Stimulated activated naive CD8-positive, alpha-beta T cell treated with anti-CD3 and anti-CD28 coated beads, Interleukin-15, amount 100 ng/mL, for 72 hours (primary cell): ENCODE measurements at regions not wholly inside any gene's neighbourhood (a gene's known extent, or its start where the extent isn't known, plus 50 kb on each side); places are given as distances from the start of the nearest gene placed in this dataset.

ENCODE experiments used
- ATAC-seq: fragments of 150-1000 bp; cut with Tn5 transposase; 2 replicates; pipeline ENCODE4 v1.10.0; 2021; ENCODE audit warnings: mild to moderate bottlenecking, moderate library complexity
- DNase-seq, 2 donors: peaks; one replicate each; pipeline ENCODE4 v3.0.0; 2021 to 2022
- H3K27ac Mint-ChIP-seq, 2 donors: one replicate each; pipeline ENCODE4 v1.8.0; 2022; ENCODE audit warnings: mild to moderate bottlenecking in 2 of 2, mixed read lengths in 2 of 2, moderate library complexity in 2 of 2
- H3K27me3 Mint-ChIP-seq: one replicate; pipeline ENCODE4 v1.8.0; 2022; ENCODE audit warnings: mixed read lengths
- H3K4me1 Mint-ChIP-seq: one replicate; pipeline ENCODE4 v1.8.0; 2022; ENCODE audit warnings: mild to moderate bottlenecking, mixed read lengths
- H3K4me3 Mint-ChIP-seq, 2 donors: one replicate each; pipeline ENCODE4 v1.8.0; 2022; ENCODE audit warnings: mild to moderate bottlenecking in 2 of 2, mixed read lengths in 2 of 2, moderate library complexity in 1 of 2
- H3K9me3 Mint-ChIP-seq, 2 donors: one replicate each; pipeline ENCODE4 v1.8.0; 2022; ENCODE audit warnings: mixed read lengths in 2 of 2

DNA sequence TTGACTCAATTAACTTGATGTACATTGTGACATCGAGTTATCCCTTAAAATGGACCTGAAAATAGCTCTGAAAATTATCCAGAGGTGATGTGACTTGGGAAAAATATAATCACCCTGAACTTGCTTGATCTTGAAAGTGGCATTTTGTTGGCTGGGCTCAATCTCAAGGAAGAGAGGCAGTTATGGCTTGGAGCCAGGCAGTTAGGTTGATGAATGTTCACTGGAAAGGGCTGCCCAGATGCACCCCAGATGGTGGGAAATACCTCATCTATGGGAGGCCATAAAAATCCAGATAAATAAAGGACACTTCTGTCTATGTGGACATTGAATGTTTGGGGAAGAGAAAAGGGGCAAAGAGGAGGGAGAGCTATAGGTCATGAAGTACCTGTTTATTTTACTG, 55.7 kb upstream of the OR5AN1 start:
- ATAC-seq (no peak), DNase-seq (no peak)
- no peaks in the 10 kb centered on the region for H3K4me1 Mint-ChIP-seq
- H3K9me3 Mint-ChIP-seq, result peaks cover 0 to 6% of the 10 kb centered on the region in 2 donors
- no peak overlapping the region for H3K4me3 Mint-ChIP-seq
- H3K27ac Mint-ChIP-seq, result no peak overlapping the region
- peaks cover 33% of the 10 kb centered on the region for H3K27me3 Mint-ChIP-seq

DNA sequence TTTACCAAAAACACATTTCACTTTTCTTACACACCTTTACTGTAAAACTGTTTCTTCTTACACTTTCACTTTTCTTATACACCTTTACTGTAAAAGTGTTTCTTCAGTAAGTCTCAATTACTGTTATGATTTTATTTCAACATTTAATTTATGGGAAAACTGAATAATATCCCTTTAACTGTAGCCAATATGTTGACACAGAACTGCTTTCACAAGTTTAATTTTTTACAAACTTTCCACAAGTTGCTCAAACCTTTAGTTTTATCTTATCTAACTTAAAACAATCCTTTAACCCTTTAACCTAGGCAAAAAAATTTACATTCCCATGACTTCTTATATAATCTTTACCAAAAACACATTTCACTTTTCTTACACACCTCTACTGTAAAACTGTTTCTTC, 63.3 kb upstream of the OR5AN1 start:
- Mint-ChIP-seq H3K4me3 (no peak overlapping the region), H3K27me3 (peaks cover 38% of the 10 kb centered on the region), H3K4me1 (no peaks in the 10 kb centered on the region), H3K27ac (no peak overlapping the region), H3K9me3 (peaks cover 0 to 6% of the 10 kb centered on the region in 2 donors)
- DNase-seq, result no peak
- no peak for ATAC-seq

DNA sequence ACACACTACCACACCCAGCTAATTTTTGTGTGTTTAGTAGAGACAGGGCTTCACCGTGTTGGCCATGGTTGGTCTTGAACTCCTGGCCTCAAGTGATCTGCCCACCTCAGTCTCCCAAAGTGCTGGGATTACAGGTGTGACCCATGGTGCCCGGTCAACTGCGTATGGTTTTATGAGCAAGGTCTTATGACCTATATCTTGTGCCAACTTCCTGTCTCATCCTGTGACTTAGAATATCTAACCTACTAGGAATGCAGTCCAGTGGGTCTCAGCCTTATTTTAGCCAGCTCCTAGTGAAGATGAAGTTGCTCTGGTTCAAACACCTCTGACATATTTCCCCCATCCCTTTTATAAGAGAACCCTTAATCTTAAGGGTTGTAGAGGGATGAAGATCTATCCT, 66.1 kb upstream of the OR5AN1 start:
- DNase-seq (no peak), ATAC-seq (no peak)
- Mint-ChIP-seq H3K4me3 (no peak overlapping the region), H3K27ac (no peak overlapping the region), H3K27me3 (peaks cover 37% of the 10 kb centered on the region), H3K4me1 (no peaks in the 10 kb centered on the region), H3K9me3 (no peaks in the 10 kb centered on the region)

- H3K27me3 Mint-ChIP-seq, result peaks cover 34% of the 10 kb centered on the region
- ATAC-seq, result no peak
- no peak overlapping the region for H3K4me3 Mint-ChIP-seq
- H3K4me1 Mint-ChIP-seq, result no peaks in the 10 kb centered on the region
- no peak overlapping the region for H3K27ac Mint-ChIP-seq
- no peak for DNase-seq
- no peaks in the 10 kb centered on the region for H3K9me3 Mint-ChIP-seq
Observed at GRCh38 chr11:59291228-59291627, 67.5 kb upstream of the OR5AN1 start.

DNA sequence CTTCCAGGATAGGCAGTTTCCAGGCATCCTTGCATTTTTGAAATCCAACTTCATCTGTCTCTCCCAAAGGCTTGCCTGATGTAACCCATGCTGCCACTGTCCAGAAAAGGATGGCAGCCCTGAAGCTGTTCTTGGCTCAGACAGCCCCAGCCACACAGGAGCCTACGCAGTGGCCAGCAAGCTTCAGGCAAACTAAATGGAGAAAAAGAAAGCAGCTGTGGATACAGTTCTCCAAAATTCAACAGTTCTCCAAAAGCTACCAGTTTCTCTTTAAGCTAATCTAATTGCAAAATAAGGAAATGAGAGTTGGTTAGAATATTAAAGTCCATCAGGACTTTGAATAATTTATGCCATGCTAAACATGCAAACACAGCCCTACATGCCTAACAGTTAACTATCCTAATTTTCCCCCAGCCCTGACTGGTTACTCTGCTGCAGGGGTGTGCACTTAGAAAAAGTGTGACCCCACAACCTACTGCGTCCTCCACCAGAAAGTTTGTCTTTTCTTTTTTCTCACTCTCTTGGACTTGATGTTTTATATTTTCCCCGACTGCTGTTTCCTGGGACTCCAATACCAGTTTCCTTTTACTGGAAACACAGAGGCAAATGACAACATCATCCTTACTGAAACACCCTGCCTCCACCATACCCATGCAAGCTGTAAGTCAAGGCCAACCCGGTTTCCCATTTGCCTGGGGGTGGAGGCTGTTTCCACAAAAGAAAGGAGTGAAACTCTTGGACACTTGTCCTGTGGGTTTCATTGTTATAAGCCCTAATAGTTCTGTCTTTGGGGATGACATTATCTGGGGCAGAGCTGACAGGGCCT, 69.1 kb upstream of the OR5AN1 start:
- Mint-ChIP-seq H3K4me3 (no peak overlapping the region), H3K9me3 (no peaks in the 10 kb centered on the region), H3K27me3 (peaks cover 35% of the 10 kb centered on the region), H3K4me1 (peaks cover 1% of the 10 kb centered on the region), H3K27ac (no peak overlapping the region)
- ATAC-seq (no peak), DNase-seq (no peak)

GRCh38 chr11:59285716-59286260, 72.9 kb upstream of the OR5AN1 start:
- Mint-ChIP-seq H3K9me3 (no peaks in the 10 kb centered on the region), H3K27me3 (peaks cover 49% of the 10 kb centered on the region), H3K27ac (no peak overlapping the region), H3K4me1 (peaks cover 15% of the 10 kb centered on the region), H3K4me3 (no peak overlapping the region)
- no peak for ATAC-seq
- DNase-seq, result no peak

- Mint-ChIP-seq H3K4me3 (peak overlapping the region; percentile 81 to 82), H3K27me3 (peaks cover 49% of the 10 kb centered on the region), H3K4me1 (peaks cover 15% of the 10 kb centered on the region), H3K9me3 (no peaks in the 10 kb centered on the region), H3K27ac (no peak overlapping the region)
- no peak for DNase-seq
- no peak for ATAC-seq
Observed at GRCh38 chr11:59284773-59285129, 72.0 kb upstream of the MPEG1 start.

DNA sequence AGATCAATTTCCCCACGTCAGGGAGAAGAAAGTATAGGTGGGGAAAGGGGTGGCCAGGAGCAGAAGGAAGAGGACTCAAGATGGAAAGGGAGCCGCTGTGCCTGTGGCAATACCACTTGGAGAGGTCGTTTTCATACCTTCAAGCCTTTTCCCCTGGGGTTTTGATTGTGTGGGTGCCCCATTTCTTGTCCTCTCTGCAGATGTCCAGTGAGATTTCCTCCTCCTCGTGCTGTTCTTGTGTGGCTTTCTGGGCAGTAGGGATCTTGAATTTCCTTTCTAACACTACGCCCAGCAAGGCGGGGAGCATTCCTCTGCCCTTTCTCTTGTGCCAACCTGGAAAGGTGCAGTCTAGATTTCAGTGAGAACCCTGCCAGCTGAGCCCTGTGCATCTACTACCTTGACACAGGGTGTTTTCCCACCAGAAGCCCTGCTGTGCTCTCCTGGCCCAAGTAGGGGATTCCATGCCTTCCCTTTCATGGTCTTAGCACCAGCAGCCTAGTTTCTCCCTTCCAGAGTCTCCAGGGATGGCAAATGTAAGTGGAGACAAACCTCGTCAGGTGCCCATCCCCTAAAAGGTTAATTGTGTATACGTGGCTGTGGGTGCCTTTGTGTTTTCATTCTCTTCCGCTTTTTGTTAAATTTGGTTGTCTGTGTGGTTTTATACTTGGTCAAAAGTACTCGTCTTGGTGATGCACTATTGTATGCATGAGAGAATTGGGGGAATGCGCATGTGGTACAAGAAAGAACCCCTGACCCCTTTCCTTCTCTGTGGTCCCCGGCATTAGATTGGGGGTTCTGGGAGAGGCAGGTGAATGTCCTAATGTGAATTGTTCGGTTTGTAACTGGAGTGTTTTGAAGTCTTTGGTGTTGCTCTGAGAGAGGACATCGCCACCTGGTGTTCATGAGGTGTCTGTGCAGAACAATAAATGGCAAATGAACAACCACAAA, 71.4 kb upstream of the MPEG1 start:
- H3K4me3 Mint-ChIP-seq, result peak overlapping the region; percentile 81 to 82
- peak overlapping the region in 1 of 2 donors; percentile 52 for H3K27ac Mint-ChIP-seq
- ATAC-seq (peak; percentile 68), DNase-seq (peak; percentile 46)
- H3K9me3 Mint-ChIP-seq, result no peaks in the 10 kb centered on the region
- H3K27me3 Mint-ChIP-seq, result peaks cover 49% of the 10 kb centered on the region
- peaks cover 15% of the 10 kb centered on the region for H3K4me1 Mint-ChIP-seq

DNA sequence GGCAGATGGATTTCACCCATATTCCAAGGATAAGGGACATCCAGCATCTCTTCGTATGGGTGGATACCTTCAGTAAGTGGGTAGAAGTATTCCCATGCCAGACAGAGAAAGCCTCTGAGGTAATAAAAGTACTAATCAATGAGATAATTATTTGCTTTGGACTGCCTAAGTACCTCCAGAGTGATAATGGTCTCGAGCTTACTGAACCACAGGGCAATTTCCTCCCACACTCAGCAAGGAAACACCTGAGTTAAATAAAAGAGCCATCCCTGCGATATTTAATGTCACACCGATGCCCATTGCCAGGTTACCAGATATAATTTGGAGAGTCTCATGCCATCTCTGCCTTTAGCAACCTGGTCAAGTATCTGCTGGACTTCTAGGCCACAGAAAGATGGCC, 70.6 kb upstream of the MPEG1 start:
- DNase-seq (no peak), ATAC-seq (no peak)
- H3K4me1 Mint-ChIP-seq, result peaks cover 15% of the 10 kb centered on the region
- peaks cover 44% of the 10 kb centered on the region for H3K27me3 Mint-ChIP-seq
- no peak overlapping the region for H3K27ac Mint-ChIP-seq
- H3K4me3 Mint-ChIP-seq, result no peak overlapping the region
- H3K9me3 Mint-ChIP-seq, result no peaks in the 10 kb centered on the region

DNA sequence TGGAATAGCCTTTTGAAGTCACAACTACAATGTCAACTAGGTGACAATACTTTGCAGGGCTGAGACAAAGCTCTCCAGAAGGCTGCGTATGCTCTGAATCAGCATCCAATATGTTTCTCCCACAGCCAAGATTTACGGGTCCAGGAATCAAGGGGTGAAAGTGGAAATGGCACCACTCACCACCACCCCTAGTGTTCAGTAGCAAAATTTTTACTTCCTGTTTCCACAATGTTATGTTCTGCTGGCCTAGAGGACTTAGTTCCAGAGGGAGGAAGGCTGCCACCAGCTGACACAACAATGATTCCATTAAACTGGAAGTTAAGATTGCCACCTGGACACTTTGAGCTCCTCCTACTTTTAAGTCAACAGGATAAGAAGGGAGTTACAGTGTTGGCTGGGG, 68.5 kb upstream of the MPEG1 start:
- ATAC-seq, result no peak
- Mint-ChIP-seq H3K27me3 (peaks cover 29% of the 10 kb centered on the region), H3K9me3 (no peaks in the 10 kb centered on the region), H3K4me1 (peaks cover 15% of the 10 kb centered on the region), H3K4me3 (no peak overlapping the region), H3K27ac (no peak overlapping the region)
- no peak for DNase-seq

GRCh38 chr11:59273373-59273841, 60.7 kb upstream of the MPEG1 start:
- no peak overlapping the region for H3K4me3 Mint-ChIP-seq
- H3K27me3 Mint-ChIP-seq, result no peaks in the 10 kb centered on the region
- ATAC-seq, result peak; percentile 43
- DNase-seq, result no peak
- H3K4me1 Mint-ChIP-seq, result peaks cover 19% of the 10 kb centered on the region
- H3K27ac Mint-ChIP-seq, result peak overlapping the region in 1 of 2 donors; percentile 47
- H3K9me3 Mint-ChIP-seq, result no peaks in the 10 kb centered on the region

DNA sequence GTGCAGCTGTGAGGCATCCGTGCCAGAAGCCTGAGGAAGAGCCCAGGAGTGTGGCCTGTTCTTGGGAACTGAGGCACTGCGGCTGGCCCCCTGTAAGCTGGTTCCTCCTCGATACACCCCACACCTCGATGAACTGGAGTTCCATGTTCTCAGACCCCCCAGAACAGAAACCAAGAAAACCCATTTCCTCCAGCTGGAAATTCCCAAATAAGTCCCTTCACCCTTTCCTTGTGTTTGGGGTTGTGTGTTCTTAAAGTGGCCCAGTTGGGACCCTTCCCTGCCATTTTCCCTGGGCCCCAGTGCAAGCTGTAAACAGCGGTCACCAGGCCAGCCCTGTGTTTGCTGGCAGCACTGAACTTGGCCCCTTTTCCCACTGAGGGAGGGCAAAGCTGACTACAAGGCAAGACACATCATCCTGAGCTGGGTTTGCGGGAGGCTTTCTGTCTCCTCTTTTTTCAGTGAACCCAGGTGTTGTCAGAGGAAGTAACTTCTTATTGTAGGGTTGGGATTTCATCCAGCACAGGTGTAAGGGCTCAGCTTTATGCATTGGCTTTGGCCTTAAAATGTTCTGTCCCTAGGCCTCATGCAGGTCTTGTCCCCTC, 60.1 kb upstream of the MPEG1 start:
- Mint-ChIP-seq H3K4me1 (peaks cover 19% of the 10 kb centered on the region), H3K27ac (peak overlapping the region; percentile 3 to 47), H3K27me3 (no peaks in the 10 kb centered on the region), H3K4me3 (no peak overlapping the region), H3K9me3 (no peaks in the 10 kb centered on the region)
- peak; percentile 47 for ATAC-seq
- no peak for DNase-seq

GRCh38 chr11:59271811-59272327, 59.1 kb upstream of the MPEG1 start:
- peaks cover 19% of the 10 kb centered on the region for H3K4me1 Mint-ChIP-seq
- ATAC-seq (no peak), DNase-seq (no peak)
- H3K27me3 Mint-ChIP-seq, result no peaks in the 10 kb centered on the region
- no peak overlapping the region for H3K27ac Mint-ChIP-seq
- no peaks in the 10 kb centered on the region for H3K9me3 Mint-ChIP-seq
- no peak overlapping the region for H3K4me3 Mint-ChIP-seq

DNA sequence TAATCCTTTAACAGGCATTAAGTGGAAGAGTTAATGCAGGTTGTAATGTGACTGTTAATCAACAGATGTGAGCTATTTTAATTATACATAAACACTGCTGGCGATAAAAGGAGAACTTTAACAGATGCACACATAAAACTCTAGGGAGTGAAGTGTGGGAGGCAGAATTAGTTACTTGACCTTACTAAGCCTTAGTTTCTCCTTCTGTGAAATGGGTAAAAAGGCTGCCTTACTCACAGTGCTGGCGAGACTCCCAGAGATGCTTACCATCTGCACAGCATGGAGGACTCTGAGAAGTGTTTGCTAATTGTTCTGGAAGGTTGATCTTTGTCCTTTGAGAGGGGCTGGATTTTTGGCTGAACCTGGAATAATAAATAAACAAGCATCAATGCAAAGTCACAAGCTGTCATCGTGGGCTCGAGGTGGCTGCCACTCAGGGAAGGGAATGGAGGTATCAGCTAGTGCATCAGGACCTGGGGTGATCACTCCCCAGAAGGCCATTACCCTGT, 58.6 kb upstream of the MPEG1 start:
- Mint-ChIP-seq H3K4me3 (no peak overlapping the region), H3K9me3 (no peaks in the 10 kb centered on the region), H3K4me1 (peaks cover 19% of the 10 kb centered on the region), H3K27me3 (no peaks in the 10 kb centered on the region), H3K27ac (no peak overlapping the region)
- DNase-seq, result no peak
- no peak for ATAC-seq
